KMS-11 (cell line): ENCODE measurements at regions not wholly inside any gene's neighbourhood (a gene's known extent, or its start where the extent isn't known, plus 50 kb on each side); places are given as distances from the start of the nearest gene placed in this dataset.

ENCODE experiments used
- H2AFZ ChIP-seq: fragments of 200-600 bp; sonication (generic); 2 replicates; pipeline ENCODE4 v1.6.1; 2016; ENCODE audit warnings: antibody characterized with exemption, mixed run types, low read depth
- H3K27ac ChIP-seq: fragments of 200-600 bp; sonication (generic); 2 replicates; pipeline ENCODE4 v1.6.1; 2016; ENCODE audit warnings: mild to moderate bottlenecking, mixed run types
- H3K27me3 ChIP-seq: fragments of 200-600 bp; sonication (generic); 2 replicates; pipeline ENCODE4 v1.6.1; 2017; ENCODE audit warnings: mild to moderate bottlenecking, low read depth, mixed run types, moderate library complexity; ENCODE audit not compliant: insufficient read depth
- H3K36me3 ChIP-seq: fragments of 200-600 bp; sonication (generic); 2 replicates; pipeline ENCODE4 v1.6.1; 2017; ENCODE audit warnings: mild to moderate bottlenecking, mixed run types; ENCODE audit not compliant: insufficient read depth
- H3K4me1 ChIP-seq: fragments of 200-600 bp; sonication (generic); 2 replicates; pipeline ENCODE4 v1.6.1; 2016; ENCODE audit warnings: mild to moderate bottlenecking, low read depth, mixed run types; ENCODE audit not compliant: poor library complexity, severe bottlenecking
- H3K4me2 ChIP-seq: fragments of 200-600 bp; sonication (generic); 2 replicates; pipeline ENCODE4 v1.7.0; 2016; ENCODE audit warnings: mild to moderate bottlenecking, mixed run types
- H3K4me3 ChIP-seq: fragments of 200-600 bp; sonication (generic); IDR thresholded peaks from 2 replicates; pipeline ENCODE4 v1.6.1; 2017; ENCODE audit warnings: low read depth, low read length, mixed read lengths; ENCODE audit not compliant: insufficient read depth
- H3K79me2 ChIP-seq: fragments of 200-600 bp; sonication (generic); 2 replicates; pipeline ENCODE4 v1.6.1; 2016; ENCODE audit warnings: low read depth, mixed run types; ENCODE audit not compliant: insufficient read depth
- H3K9ac ChIP-seq: fragments of 200-600 bp; sonication (generic); 2 replicates; pipeline ENCODE4 v1.6.1; 2016; ENCODE audit warnings: mild to moderate bottlenecking, mixed run types
- H4K20me1 ChIP-seq: fragments of 200-600 bp; sonication (generic); 2 replicates; pipeline ENCODE4 v1.6.1; 2016; ENCODE audit warnings: mild to moderate bottlenecking, mixed run types; ENCODE audit not compliant: insufficient read depth
- TF ChIP-seq, protein P1 (sequence below): fragments of 200-600 bp; sonication (generic); conservative IDR thresholded peaks from 2 replicates; pipeline ENCODE4 v1.6.1; 2017; ENCODE audit warnings: low read depth, mild to moderate bottlenecking, antibody characterized with exemption, low read length, moderate library complexity, mixed read lengths

DNA sequence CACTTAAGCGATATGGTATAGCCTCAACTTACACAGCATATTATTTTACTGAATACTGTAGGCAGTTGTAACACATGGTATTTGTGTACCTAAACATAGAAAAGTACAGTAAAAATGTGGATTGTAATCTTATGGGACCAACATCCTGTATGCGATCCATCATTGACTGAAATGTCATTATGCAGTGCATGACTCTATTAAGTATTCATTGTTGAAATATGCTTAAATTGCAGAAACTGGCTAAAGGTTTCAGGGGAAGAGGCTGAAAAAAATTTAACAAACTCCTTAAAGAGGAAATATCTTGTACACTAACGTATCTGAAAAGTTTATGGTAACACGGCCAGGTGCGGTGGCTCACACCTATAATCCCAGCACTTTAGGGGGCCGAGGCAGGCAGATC, 214.1 kb upstream of the PARD3B start:
- Histone ChIP-seq H3K4me3 (no peak overlapping the region), H3K36me3 (no peaks in the 10 kb centered on the region), H3K9ac (no peak overlapping the region), H3K27ac (no peak overlapping the region), H3K79me2 (no peaks in the 10 kb centered on the region), H2AFZ (no peak overlapping the region), H3K4me2 (no peak overlapping the region), H3K4me1 (no peaks in the 10 kb centered on the region), H4K20me1 (no peaks in the 10 kb centered on the region), H3K27me3 (no peaks in the 10 kb centered on the region)
- TF ChIP-seq, protein P1, sequence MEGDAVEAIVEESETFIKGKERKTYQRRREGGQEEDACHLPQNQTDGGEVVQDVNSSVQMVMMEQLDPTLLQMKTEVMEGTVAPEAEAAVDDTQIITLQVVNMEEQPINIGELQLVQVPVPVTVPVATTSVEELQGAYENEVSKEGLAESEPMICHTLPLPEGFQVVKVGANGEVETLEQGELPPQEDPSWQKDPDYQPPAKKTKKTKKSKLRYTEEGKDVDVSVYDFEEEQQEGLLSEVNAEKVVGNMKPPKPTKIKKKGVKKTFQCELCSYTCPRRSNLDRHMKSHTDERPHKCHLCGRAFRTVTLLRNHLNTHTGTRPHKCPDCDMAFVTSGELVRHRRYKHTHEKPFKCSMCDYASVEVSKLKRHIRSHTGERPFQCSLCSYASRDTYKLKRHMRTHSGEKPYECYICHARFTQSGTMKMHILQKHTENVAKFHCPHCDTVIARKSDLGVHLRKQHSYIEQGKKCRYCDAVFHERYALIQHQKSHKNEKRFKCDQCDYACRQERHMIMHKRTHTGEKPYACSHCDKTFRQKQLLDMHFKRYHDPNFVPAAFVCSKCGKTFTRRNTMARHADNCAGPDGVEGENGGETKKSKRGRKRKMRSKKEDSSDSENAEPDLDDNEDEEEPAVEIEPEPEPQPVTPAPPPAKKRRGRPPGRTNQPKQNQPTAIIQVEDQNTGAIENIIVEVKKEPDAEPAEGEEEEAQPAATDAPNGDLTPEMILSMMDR: no peak

DNA sequence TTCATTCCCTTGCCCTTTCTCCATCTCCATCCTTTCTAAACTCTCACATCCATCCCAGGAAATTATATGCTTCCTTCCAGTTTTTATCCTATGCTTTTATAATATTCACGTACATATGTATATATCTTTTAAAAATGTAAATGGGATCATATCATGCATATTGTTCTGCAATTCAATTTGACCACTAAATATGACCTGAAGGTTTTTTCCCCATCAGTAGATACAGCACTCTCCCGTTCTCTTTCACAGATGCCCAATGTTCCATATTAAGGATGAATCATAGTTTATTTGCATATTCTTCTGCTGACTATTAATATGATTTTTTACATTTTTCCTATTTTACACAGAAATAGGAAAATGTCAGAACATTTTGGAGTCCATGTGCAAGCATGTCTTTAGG, 213.3 kb upstream of the PARD3B start:
- H3K9ac ChIP-seq: no peak overlapping the region
- no peak overlapping the region for H3K4me2 ChIP-seq
- H3K36me3 ChIP-seq: no peaks in the 10 kb centered on the region
- H3K4me3 ChIP-seq: no peak overlapping the region
- H3K4me1 ChIP-seq: no peaks in the 10 kb centered on the region
- H3K79me2 ChIP-seq: no peaks in the 10 kb centered on the region
- H3K27ac ChIP-seq: no peak overlapping the region
- no peaks in the 10 kb centered on the region for H4K20me1 ChIP-seq
- TF ChIP-seq, protein P1: no peak
- no peak overlapping the region for H2AFZ ChIP-seq
- no peaks in the 10 kb centered on the region for H3K27me3 ChIP-seq

DNA sequence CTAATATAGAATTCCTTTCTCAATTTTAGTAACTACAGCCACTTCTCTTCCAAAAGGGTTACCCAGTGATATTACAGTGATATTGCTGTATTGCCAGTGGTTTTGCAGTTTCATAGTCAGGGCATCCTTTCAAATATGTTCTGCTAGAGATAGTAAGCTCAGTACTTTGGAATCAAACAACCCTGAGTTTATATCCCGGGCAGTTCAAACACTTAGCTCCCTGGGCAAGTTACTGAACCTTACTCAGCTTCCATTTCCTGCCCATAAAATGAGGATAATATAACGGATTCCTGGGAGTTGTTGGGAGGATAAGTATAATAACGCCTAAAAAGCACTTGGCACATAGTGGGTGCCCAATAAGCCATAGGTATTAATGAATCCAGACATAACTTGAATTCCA, 212.6 kb upstream of the PARD3B start:
- no peaks in the 10 kb centered on the region for H4K20me1 ChIP-seq
- no peak overlapping the region for H3K4me2 ChIP-seq
- TF ChIP-seq, protein P1: no peak
- H3K27ac ChIP-seq: no peak overlapping the region
- H2AFZ ChIP-seq: no peak overlapping the region
- H3K79me2 ChIP-seq: no peaks in the 10 kb centered on the region
- H3K9ac ChIP-seq: no peak overlapping the region
- H3K27me3 ChIP-seq: no peaks in the 10 kb centered on the region
- no peaks in the 10 kb centered on the region for H3K4me1 ChIP-seq
- H3K4me3 ChIP-seq: no peak overlapping the region
- H3K36me3 ChIP-seq: no peaks in the 10 kb centered on the region

DNA sequence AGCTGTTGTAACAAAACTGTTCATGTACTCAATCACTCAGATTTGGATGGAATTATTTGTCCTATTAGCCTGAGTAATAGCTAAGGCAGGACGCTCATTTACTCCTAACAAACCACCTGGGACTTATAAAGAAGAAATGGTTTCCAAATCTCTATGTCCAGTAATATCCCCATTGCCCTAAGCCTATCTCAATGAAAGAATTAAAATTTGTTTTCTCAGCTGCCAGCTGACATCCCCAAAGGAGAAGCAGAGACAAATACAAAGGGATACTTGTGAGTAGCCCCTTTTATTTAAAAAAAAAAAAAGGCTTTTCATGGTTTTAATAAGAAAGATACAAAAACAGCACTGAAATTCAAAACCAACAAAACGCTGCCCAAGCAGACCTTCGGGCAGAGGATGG, 211.4 kb upstream of the PARD3B start:
- H4K20me1 ChIP-seq: no peaks in the 10 kb centered on the region
- H3K36me3 ChIP-seq: no peaks in the 10 kb centered on the region
- no peak overlapping the region for H3K4me3 ChIP-seq
- H3K27ac ChIP-seq: no peak overlapping the region
- TF ChIP-seq, protein P1: no peak
- H3K9ac ChIP-seq: no peak overlapping the region
- no peak overlapping the region for H3K4me2 ChIP-seq
- no peaks in the 10 kb centered on the region for H3K27me3 ChIP-seq
- H2AFZ ChIP-seq: no peak overlapping the region
- H3K4me1 ChIP-seq: no peaks in the 10 kb centered on the region
- H3K79me2 ChIP-seq: no peaks in the 10 kb centered on the region
